HG03280 (cell line): ENCODE measurements at regions not wholly inside any gene's neighbourhood (a gene's known extent, or its start where the extent isn't known, plus 50 kb on each side); places are given as distances from the start of the nearest gene placed in this dataset.
"Not testable (repeated sequence)": the region's sequence is repeated elsewhere in the genome, so short reads cannot be mapped to it uniquely, and the experiment has no call there.

Experiments
- ATAC-seq: cut with Tn5 transposase; IDR thresholded peaks from one replicate; pipeline ENCODE4 v1.9.1; 2021; ENCODE audit warnings: mild to moderate bottlenecking, moderate library complexity; ENCODE audit not compliant: unreplicated experiment

- no peak for ATAC-seq
These were observed 516.3 kb upstream of the KCND2 start for GRCh38 chr7:119756687-119757086.

DNA sequence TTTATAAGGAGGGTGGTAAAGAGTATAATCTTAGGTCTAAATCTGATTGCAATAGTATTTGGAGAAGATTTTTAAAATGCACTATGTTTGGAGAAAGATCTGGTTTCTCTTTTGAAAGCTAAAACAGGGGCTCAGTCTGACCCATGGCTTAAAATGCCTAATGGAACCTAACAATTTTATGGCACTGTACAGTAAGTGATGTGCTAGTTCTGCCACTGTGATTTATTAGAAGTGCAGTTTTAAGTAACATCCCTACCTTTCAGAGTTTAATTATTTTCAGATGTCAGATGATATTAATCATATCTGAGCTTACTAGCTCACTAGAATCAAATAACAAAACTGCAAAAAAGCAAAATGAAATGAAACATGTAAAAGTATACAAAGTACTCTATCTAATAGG, 514.7 kb upstream of the KCND2 start:
- ATAC-seq = no peak

- no peak for ATAC-seq
These were observed 511.2 kb upstream of the KCND2 start for GRCh38 chr7:119761776-119762175.

DNA sequence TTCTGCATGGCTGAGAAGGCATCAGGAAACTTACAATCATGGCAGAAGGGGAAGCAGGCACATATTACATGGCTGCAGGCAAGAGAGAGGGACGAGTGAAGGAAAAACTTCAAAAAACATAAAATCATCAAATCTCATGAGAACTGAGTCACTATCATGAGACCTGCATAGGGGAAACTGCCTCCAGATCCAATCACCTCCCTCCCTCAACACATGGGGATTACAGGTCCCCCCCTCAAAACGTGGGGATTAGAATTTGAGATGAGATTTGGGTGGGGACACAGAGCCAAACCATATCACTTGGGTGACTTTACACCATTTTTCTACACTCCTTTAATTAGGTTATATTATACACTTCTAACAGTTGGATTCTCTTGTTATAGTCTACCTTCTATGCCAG, 490.7 kb upstream of the KCND2 start:
- no peak for ATAC-seq

- ATAC-seq = no peak
These were observed 489.2 kb upstream of the KCND2 start for GRCh38 chr7:119783799-119784198.

- ATAC-seq = no peak
These were observed 470.8 kb upstream of the KCND2 start for GRCh38 chr7:119802147-119802546.

GRCh38 chr7:119825091-119825655, 447.8 kb upstream of the KCND2 start:
- ATAC-seq = no peak

GRCh38 chr7:119826547-119826946, 446.4 kb upstream of the KCND2 start:
- no peak for ATAC-seq

DNA sequence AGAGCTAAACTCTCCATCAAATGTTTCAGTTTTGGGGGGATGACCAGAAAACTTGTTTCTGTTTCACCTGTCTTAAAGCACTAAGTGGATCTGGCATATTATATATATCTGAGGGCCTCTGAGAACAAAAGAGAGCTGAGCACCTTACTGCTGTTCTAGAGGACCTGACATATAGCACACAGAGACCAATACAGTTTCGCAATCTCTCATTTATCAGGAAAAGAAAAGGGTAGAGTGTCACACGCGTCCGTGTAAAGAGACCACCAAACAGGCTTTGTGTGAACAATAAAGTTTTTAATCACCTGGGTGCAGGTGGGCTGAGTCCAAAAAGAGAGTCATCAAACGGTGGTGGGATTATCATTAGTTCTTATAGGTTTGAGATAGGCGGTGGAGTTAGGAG, 434.5 kb upstream of the KCND2 start:
- ATAC-seq = no peak

- no peak for ATAC-seq
These were observed 430.6 kb upstream of the KCND2 start for GRCh38 chr7:119842337-119842736.

DNA sequence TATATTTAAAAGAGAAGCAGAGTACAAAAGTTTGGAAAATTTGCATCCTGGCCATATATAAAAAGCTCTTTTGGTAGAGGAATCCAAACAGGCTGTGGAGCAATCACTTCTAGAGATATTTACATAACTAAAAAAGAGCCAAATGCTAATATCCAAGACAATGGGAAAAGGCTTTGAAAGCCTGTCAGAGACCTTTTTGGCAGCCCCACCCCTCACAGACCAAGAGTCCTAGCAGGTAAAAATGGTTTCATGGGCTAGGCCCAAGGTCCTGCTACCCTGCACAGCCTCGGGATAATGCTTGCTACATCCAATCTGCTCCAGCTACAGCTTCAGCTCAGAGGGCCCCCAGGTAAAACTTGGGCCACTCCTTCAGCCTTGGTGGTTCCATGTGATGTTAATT, 430.2 kb upstream of the KCND2 start:
- no peak for ATAC-seq

- ATAC-seq = no peak
These were observed 411.6 kb upstream of the KCND2 start for GRCh38 chr7:119861385-119861784.

GRCh38 chr7:119868387-119868786, 404.6 kb upstream of the KCND2 start:
- ATAC-seq = no peak

DNA sequence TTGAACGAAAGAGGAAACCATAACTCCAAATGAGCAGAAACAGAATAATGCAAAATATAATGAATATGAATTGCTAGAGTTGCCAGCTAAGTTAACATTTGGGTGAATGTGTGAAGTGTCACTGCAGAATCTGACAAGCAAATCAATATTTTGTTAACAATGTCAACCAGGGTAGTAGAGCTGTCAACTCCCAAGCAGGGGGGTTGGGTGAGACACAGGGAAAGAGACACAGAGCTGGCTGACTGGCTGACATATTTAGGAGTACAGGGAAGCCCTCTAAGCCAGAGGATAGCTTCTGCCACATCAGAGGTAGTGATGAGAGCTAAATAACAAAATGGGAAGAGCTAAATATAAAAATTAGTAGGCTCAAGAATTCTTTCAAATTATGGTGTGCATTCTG, 393.1 kb upstream of the KCND2 start:
- ATAC-seq = no peak

- ATAC-seq = no peak
These were observed 387.0 kb upstream of the KCND2 start for GRCh38 chr7:119886007-119886406.

DNA sequence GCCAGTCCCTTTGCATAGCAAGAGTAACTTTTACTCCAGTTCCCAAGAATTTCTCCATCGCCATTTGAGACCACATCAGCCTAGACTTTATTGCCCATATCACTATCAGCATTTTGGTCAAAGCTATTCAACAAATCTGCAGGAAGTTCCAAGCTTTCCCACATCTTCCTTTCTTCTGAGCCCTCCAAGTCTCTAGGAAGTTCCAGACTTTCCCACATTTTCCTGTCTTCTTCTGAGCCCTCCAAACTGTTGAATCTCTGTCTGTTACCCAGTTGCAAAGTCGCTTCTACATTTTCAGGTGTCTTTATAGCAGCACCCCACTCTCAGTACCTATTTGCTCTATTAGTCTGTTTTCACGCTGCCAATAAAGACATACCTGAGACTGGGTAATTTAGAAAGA, 386.4 kb upstream of the KCND2 start:
- ATAC-seq = not testable (repeated sequence)

GRCh38 chr7:119888251-119888650, 384.7 kb upstream of the KCND2 start:
- ATAC-seq = no peak

DNA sequence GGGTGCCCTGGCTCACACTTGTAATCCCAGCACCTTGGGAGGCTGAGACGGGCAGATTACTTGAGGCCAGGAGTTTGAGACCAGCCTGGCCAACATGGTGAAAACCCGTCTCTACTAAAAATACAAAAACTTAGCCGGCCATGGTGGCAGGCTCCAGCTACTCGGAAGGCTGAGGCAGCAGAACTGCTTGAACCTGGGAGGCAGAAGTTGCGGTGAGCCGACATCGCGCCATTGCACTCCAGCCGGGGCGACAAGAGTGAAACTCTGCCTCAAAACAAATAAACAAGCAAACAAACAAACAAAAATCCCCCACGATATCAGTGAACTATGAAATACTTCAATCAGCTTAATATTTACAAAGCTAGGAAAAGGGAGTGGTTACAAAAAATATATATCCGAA, 382.3 kb upstream of the KCND2 start:
- no peak for ATAC-seq

- ATAC-seq = no peak
These were observed 377.7 kb upstream of the KCND2 start for GRCh38 chr7:119895320-119895719.

- no peak for ATAC-seq
These were observed 376.6 kb upstream of the KCND2 start for GRCh38 chr7:119896386-119896785.

DNA sequence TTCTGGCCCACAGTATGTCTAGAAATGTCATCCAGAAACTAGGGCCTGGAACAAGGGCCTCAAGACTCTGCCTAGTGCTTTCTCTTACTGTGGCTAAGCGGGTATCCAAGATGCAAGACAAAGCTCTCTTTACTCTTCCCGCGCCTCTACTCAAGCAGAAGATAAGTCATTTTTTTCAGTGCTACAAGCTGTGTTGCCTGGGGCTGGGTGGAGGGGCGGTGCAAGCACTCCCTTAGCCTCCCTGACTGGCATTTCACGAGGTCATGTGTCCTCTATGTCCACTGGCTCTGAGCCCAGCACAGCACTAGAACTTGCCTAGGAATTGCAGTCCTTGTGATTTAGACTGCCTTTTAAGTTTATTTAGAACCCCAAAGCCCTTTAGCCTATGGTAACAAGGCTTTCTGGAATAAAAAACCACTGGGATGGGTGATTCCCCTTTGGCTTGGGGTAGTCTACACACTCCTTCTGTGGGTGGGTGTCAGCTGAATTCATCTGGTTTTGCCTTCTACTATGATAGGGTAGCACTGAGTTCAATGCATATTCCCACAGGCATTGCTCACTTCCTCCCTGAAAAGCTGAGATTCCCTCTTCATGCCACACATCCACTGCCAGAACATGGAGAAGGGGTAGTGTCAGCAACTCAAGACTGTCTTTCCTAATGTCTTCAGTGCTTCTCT, 371.8 kb upstream of the KCND2 start:
- no peak for ATAC-seq

DNA sequence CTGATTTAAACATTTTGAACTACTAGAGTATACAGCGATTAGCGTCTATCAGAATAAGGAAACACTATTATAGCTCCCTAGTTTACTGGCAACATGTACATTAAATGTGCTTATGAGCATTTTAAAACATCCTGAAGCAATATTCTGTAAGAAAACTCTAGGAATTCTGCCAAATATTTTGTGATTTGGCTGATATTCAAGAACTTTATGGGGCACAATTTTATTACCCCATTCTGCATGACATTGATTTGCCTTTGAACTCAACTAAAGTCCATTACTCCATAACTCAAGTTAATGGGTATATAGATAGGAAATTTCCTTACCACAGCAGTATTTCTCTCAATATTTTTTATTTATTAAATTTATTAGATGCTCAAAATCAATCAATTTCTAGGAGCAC, 369.9 kb upstream of the KCND2 start:
- no peak for ATAC-seq

- no peak for ATAC-seq
These were observed 367.5 kb upstream of the KCND2 start for GRCh38 chr7:119905495-119905894.
